Neuronal stem cell (in vitro differentiated cells): ENCODE measurements at regions not wholly inside any gene's neighbourhood (a gene's known extent, or its start where the extent isn't known, plus 50 kb on each side); places are given as distances from the start of the nearest gene placed in this dataset.

Experiments used
- DNase-seq: peaks from one replicate; pipeline ENCODE4 v3.0.0-alpha.2; 2013; ENCODE audit warnings: low spot score
- H2AFZ ChIP-seq: one replicate; pipeline ENCODE4 v1.6.1; 2013; ENCODE audit warnings: mild to moderate bottlenecking, low read length, inconsistent platforms
- H2AK5ac ChIP-seq: 2 replicates; pipeline ENCODE4 v1.6.1; 2013; ENCODE audit warnings: low read depth, mild to moderate bottlenecking, inconsistent platforms, low read length, moderate library complexity, mixed read lengths
- H2BK120ac ChIP-seq: 2 replicates; pipeline ENCODE4 v1.6.1; 2013; ENCODE audit warnings: low read depth, mild to moderate bottlenecking, inconsistent platforms, low read length, moderate library complexity, mixed read lengths
- H2BK12ac ChIP-seq: one replicate; pipeline ENCODE4 v1.6.1; 2013; ENCODE audit warnings: low read length, inconsistent platforms
- H2BK15ac ChIP-seq: 2 replicates; pipeline ENCODE4 v1.6.1; 2013; ENCODE audit warnings: mild to moderate bottlenecking, low read length, inconsistent platforms, mixed read lengths
- H2BK5ac ChIP-seq: one replicate; pipeline ENCODE4 v1.6.1; 2013; ENCODE audit warnings: inconsistent platforms, mild to moderate bottlenecking, low read length, moderate library complexity
- H3K14ac ChIP-seq: one replicate; pipeline ENCODE4 v1.6.1; 2013; ENCODE audit warnings: low read length, inconsistent platforms
- H3K18ac ChIP-seq: 2 replicates; pipeline ENCODE4 v1.6.1; 2013; ENCODE audit warnings: low read length, inconsistent platforms
- H3K23ac ChIP-seq: 2 replicates; pipeline ENCODE4 v1.6.1; 2013; ENCODE audit warnings: low read depth, mild to moderate bottlenecking, mixed read lengths, low read length, inconsistent platforms; ENCODE audit not compliant: poor library complexity
- H3K27ac ChIP-seq: replicated peaks from 3 replicates; pipeline ENCODE4 v1.5.1; 2013; ENCODE audit warnings: low read length, inconsistent platforms
- H3K27me3 ChIP-seq, 3 experiments: 2 replicates each; pipeline ENCODE4 v1.6.1; 2013; ENCODE audit warnings: low read length in 3 of 3, mild to moderate bottlenecking in 2 of 3, inconsistent platforms in 1 of 3, low read depth in 1 of 3, mixed read lengths in 1 of 3, moderate library complexity in 1 of 3; ENCODE audit not compliant: control insufficient read depth in 3 of 3, insufficient read depth in 3 of 3
- H3K36me3 ChIP-seq, 2 donors: replicated peaks in 1 of 2; 2 replicates each; pipeline ENCODE4 v1.6.1; 2013; ENCODE audit warnings: low read length in 2 of 2; ENCODE audit not compliant: control insufficient read depth in 2 of 2, insufficient read depth in 2 of 2
- H3K4ac ChIP-seq: 2 replicates; pipeline ENCODE4 v1.6.1; 2013; ENCODE audit warnings: inconsistent platforms, mild to moderate bottlenecking, low read length, moderate library complexity
- H3K4me1 ChIP-seq, 2 donors: 1 replicate in 1 of 2; 2 replicates in 1 of 2; pipeline ENCODE4 v1.6.1; 2013; ENCODE audit warnings: low read length in 2 of 2, low read depth in 1 of 2; ENCODE audit not compliant: control insufficient read depth in 2 of 2, insufficient read depth in 1 of 2
- H3K4me2 ChIP-seq: one replicate; pipeline ENCODE4 v1.6.1; 2013; ENCODE audit warnings: mild to moderate bottlenecking, low read length, inconsistent platforms; ENCODE audit not compliant: insufficient read depth, poor library complexity, severe bottlenecking
- H3K4me3 ChIP-seq, 2 donors: 2 replicates each; pipeline ENCODE4 v1.5.1; 2013; ENCODE audit warnings: low read length in 2 of 2, mild to moderate bottlenecking in 2 of 2, inconsistent platforms in 1 of 2, moderate library complexity in 1 of 2
- H3K79me1 ChIP-seq: one replicate; pipeline ENCODE4 v1.6.1; 2013; ENCODE audit warnings: low read depth, mild to moderate bottlenecking, inconsistent platforms, low read length, moderate library complexity
- H3K9ac ChIP-seq: one replicate; pipeline ENCODE4 v1.6.1; 2013; ENCODE audit warnings: mild to moderate bottlenecking, low read depth, low read length, inconsistent platforms; ENCODE audit not compliant: poor library complexity
- H3K9me3 ChIP-seq, 2 donors: replicated peaks in 1 of 2; 2 replicates each; pipeline versions ENCODE3 to v1.6.1; 2013; ENCODE audit warnings: low read length in 2 of 2, mild to moderate bottlenecking in 2 of 2, inconsistent platforms in 1 of 2, low read depth in 1 of 2, mixed read lengths in 1 of 2, moderate library complexity in 1 of 2; ENCODE audit not compliant: control insufficient read depth in 2 of 2, insufficient read depth in 1 of 2
- H4K8ac ChIP-seq: one replicate; pipeline ENCODE4 v1.6.1; 2013; ENCODE audit warnings: low read depth, mild to moderate bottlenecking, inconsistent platforms, low read length, moderate library complexity
- H4K91ac ChIP-seq: one replicate; pipeline ENCODE4 v1.6.1; 2013; ENCODE audit warnings: low read length, low read depth, mild to moderate bottlenecking, inconsistent platforms; ENCODE audit not compliant: poor library complexity
- WGBS, 2 donors: extraction: QIAGEN DNeasy Blood & Tissue Kit; methylation state at CpG; one replicate each; pipeline ENCODE4 v1.1.7; 2013; ENCODE audit warnings: missing lambda C conversion rate in 2 of 2, mixed read lengths in 1 of 2; ENCODE audit not compliant: insufficient read length in 2 of 2, insufficient replicate concordance in 1 of 2; ENCODE audit errors: extremely low coverage in 2 of 2; 5-methylcytosine and 5-hydroxymethylcytosine counted together

DNA sequence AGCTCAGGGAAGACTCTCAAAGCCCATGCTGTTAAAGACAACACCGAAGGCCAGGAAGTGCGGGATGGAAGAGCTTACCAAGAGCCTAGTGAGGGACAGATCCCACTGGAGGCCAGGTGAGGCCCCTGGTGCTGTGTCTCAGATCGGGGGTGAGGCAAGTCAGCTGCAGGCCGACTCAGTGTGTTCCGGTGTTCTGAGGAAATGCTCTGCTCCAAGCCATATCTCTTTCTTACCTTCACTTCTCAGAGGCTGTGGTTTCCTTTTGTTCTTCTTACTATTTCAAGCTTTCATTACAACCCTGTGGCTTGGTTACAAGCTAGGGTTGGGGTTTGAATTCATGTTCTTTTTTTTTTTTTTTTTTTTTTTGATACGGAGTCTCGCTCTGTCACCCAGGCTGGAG is 114.3 kb upstream of the ZFP64 start:
- WGBS, 2 donors, result no CpG with 5 or more reads among the region's 7 CpGs
- no peak overlapping the region for H2BK15ac ChIP-seq
- H3K23ac ChIP-seq, result no peak overlapping the region
- H4K91ac ChIP-seq, result no peak overlapping the region
- no peak overlapping the region for H3K4ac ChIP-seq
- no peak overlapping the region for H3K14ac ChIP-seq
- H3K27me3 ChIP-seq, result no peaks in the 10 kb centered on the region
- no peak overlapping the region for H2BK120ac ChIP-seq
- no peak overlapping the region for H3K27ac ChIP-seq
- no peak for DNase-seq
- H2BK5ac ChIP-seq, result no peak overlapping the region
- H4K8ac ChIP-seq, result no peak overlapping the region
- no peaks in the 10 kb centered on the region for H3K36me3 ChIP-seq
- H3K79me1 ChIP-seq, result no peaks in the 10 kb centered on the region
- no peaks in the 10 kb centered on the region for H3K9me3 ChIP-seq
- no peak overlapping the region for H2AFZ ChIP-seq
- no peak overlapping the region for H2BK12ac ChIP-seq
- H3K9ac ChIP-seq, result no peak overlapping the region
- no peak overlapping the region for H3K18ac ChIP-seq
- no peaks in the 10 kb centered on the region for H3K4me1 ChIP-seq
- no peak overlapping the region for H3K4me2 ChIP-seq
- H2AK5ac ChIP-seq, result no peak overlapping the region
- no peak overlapping the region for H3K4me3 ChIP-seq

GRCh38 chr20:52305024-52305645 is 113.6 kb upstream of the ZFP64 start:
- H3K18ac ChIP-seq, result no peak overlapping the region
- no peak overlapping the region for H3K4me2 ChIP-seq
- no peaks in the 10 kb centered on the region for H3K9me3 ChIP-seq
- H3K36me3 ChIP-seq, result no peaks in the 10 kb centered on the region
- no peak overlapping the region for H4K91ac ChIP-seq
- H2AK5ac ChIP-seq, result no peak overlapping the region
- H2BK15ac ChIP-seq, result no peak overlapping the region
- no peak overlapping the region for H2BK12ac ChIP-seq
- H2BK120ac ChIP-seq, result no peak overlapping the region
- H3K4ac ChIP-seq, result no peak overlapping the region
- no peaks in the 10 kb centered on the region for H3K79me1 ChIP-seq
- no peak overlapping the region for H2AFZ ChIP-seq
- no peak for DNase-seq
- no peak overlapping the region for H3K4me3 ChIP-seq
- no peak overlapping the region for H3K14ac ChIP-seq
- no peak overlapping the region for H2BK5ac ChIP-seq
- no peaks in the 10 kb centered on the region for H3K27me3 ChIP-seq
- H3K27ac ChIP-seq, result no peak overlapping the region
- no peak overlapping the region for H4K8ac ChIP-seq
- no peak overlapping the region for H3K9ac ChIP-seq
- H3K4me1 ChIP-seq, result no peaks in the 10 kb centered on the region
- no CpG with 5 or more reads among the region's 3 CpGs for WGBS, 2 donors
- H3K23ac ChIP-seq, result no peak overlapping the region

DNA sequence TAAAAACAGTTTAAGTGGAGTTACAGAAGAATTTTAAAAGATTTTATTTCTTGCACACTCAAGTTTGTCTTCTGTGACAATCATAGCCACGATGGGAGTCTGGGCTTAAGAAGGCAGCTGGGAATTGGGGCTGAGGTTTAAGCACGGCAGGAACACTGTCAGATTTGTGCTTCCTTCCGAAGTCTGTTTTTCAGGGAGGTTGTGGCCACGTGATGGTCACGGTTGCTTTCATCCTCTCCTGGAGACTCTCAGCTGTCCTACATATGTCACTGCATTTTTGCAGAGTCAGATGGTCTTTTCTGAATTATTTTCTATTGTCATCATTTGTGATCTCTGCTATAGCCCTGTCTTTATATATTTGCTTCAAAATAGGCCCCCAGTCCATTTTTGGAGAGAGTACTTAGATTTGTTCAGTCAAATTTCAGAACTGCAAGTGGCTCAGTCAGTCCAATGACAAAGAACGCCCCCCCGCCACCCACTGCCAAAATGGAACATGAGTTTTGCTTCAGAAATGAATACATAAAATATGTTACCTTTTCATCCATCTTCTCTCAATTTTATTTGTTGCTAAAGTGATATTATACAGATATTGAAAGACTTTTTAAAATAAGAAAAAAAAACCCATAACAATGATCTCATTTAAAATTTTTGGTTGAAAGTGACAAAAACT is 111.8 kb upstream of the ZFP64 start:
- Histone ChIP-seq H2BK12ac (no peak overlapping the region), H4K91ac (no peak overlapping the region), H3K9me3 (no peaks in the 10 kb centered on the region), H2AFZ (no peak overlapping the region), H2BK120ac (no peak overlapping the region), H3K9ac (no peak overlapping the region), H3K23ac (no peak overlapping the region), H3K14ac (no peak overlapping the region), H3K18ac (no peak overlapping the region), H3K4me2 (no peak overlapping the region), H2BK15ac (no peak overlapping the region), H2BK5ac (no peak overlapping the region), H3K79me1 (no peaks in the 10 kb centered on the region), H4K8ac (no peak overlapping the region), H3K4ac (no peak overlapping the region), H3K4me1 (no peaks in the 10 kb centered on the region), H3K36me3 (no peaks in the 10 kb centered on the region), H3K27ac (no peak overlapping the region), H3K27me3 (no peaks in the 10 kb centered on the region), H3K4me3 (no peak overlapping the region), H2AK5ac (no peak overlapping the region)
- DNase-seq, result no peak
- WGBS, 2 donors, result no CpG with 5 or more reads among the region's 7 CpGs

DNA sequence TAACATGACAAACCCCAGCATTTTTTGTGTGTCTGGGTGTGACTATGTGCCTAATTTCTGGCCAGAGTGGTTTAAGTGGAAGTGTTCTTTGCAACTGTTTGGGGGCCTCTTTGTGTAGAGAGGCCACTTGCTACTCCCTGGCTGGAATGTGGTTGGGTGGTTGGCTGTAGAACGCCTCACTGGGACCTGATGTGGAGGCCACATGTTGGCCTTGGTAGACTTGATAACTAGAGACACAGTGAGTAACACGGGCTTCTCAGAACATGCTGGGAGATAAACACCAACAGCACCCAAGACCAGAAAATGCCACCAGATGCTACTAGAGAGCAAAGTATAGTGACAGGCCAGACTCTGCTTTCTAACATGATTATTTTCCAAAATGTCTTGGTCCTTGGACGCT is 111.2 kb upstream of the ZFP64 start:
- WGBS, 2 donors, result no CpG with 5 or more reads among the region's 3 CpGs
- Histone ChIP-seq H2BK12ac (no peak overlapping the region), H3K4me2 (no peak overlapping the region), H4K91ac (no peak overlapping the region), H2BK15ac (no peak overlapping the region), H3K18ac (no peak overlapping the region), H3K9me3 (no peaks in the 10 kb centered on the region), H3K36me3 (no peaks in the 10 kb centered on the region), H3K9ac (no peak overlapping the region), H2BK120ac (no peak overlapping the region), H3K23ac (no peak overlapping the region), H3K4ac (no peak overlapping the region), H3K14ac (no peak overlapping the region), H3K4me3 (no peak overlapping the region), H3K27ac (no peak overlapping the region), H2AFZ (no peak overlapping the region), H3K79me1 (no peaks in the 10 kb centered on the region), H3K27me3 (no peaks in the 10 kb centered on the region), H2BK5ac (no peak overlapping the region), H2AK5ac (no peak overlapping the region), H4K8ac (no peak overlapping the region), H3K4me1 (no peaks in the 10 kb centered on the region)
- no peak for DNase-seq
